ENCODE measurements at regions not wholly inside any gene's neighbourhood (a gene's known extent, or its start where the extent isn't known, plus 50 kb on each side); places are given as distances from the start of the nearest gene placed in this dataset.

GRCh38 chr20:34163307-34163706 lies 51.3 kb upstream of the EIF2S2 start:
- Histone ChIP-seq H3K4me3 (no peak overlapping the region), H3K9me3 (no peaks in the 10 kb centered on the region), H3K4me1 (no peaks in the 10 kb centered on the region), H3K27me3 (no peaks in the 10 kb centered on the region), H3K27ac (no peak overlapping the region), H3K36me3 (no peaks in the 10 kb centered on the region)
- no peak for DNase-seq
- intact Hi-C loops (cut with DNase I) = no loop called here
- no peak for ATAC-seq
- 45 to 55% (median 55%) methylated on average over 3 of the region's 3 CpGs for WGBS, 4 donors
- TF ChIP-seq POLR2A (IDR thresholded peaks at IDR 0.05) (no peak), CTCF (IDR thresholded peaks at IDR 0.05) (no peak)

DNA sequence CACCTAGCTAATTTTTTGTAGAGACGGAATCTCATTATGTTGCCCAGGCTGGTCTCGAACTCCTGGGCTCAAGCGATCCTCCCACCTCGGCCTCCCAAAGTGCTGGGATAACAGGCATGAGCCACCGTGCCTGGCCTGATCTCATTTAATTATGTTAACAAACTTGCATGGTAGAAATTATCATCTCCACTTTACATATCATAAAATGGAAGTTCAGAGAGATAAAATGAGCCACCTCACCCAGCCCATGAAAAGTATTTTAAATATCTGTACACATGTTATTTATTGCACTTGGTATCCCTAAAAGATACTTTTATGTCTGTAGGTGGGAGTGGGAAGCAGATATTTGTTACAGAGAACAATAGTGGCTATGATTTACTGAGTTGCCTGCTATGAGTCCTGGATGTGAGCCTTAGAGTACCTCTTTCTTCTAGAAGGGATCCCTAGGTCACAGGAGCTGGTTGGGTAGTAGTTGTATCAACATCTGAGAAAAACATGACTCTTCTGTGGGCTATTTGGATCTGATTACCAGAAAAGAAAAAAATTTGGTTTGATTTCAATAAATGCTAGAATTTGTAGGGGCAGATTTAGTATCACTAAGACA lies 52.4 kb upstream of the EIF2S2 start:
- ATAC-seq (no peak), DNase-seq (no peak)
- intact Hi-C loops (cut with DNase I) = no loop called here
- peak overlapping the region in 1 of 12 donors; percentile 17 for H3K27ac ChIP-seq
- H3K36me3 ChIP-seq = no peaks in the 10 kb centered on the region
- 93 to 95% (median 94%) methylated on average over 5 of the region's 5 CpGs for WGBS, 4 donors
- H3K4me3 ChIP-seq = no peak overlapping the region
- H3K4me1 ChIP-seq = no peaks in the 10 kb centered on the region
- TF ChIP-seq CTCF (IDR thresholded peaks at IDR 0.05) (no peak), POLR2A (IDR thresholded peaks at IDR 0.05) (no peak)
- H3K27me3 ChIP-seq = no peaks in the 10 kb centered on the region
- no peaks in the 10 kb centered on the region for H3K9me3 ChIP-seq

DNA sequence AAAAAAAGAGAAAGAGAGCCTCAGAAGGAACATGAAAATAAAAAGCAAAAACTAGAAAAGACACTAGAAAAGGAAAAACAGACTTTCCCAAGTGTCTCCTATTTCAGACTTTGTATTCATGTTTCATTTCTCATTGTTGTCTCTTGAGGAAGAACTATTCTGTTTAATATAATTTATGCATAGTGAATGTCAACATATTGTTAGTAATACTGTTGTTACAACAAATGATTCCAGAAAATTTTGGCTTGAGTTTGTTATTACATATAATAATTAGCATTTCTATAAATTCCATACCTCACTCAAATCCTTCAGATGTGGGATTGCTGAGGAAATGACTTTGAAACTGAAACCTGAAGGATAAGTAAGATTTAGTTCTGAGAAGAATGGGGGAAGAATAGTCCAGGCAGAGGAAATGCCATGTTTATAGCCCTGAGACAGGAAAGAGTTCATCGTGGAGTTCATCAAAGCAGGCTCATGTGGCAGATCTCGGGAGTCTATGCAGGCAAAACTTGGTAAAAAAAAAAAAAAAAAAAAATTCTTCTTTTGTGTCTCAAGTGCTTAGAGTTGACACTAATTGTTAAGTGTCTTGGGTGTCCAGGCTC lies 53.1 kb upstream of the EIF2S2 start:
- TF ChIP-seq POLR2A (IDR thresholded peaks at IDR 0.05) = no peak
- no peak for TF ChIP-seq CTCF (IDR thresholded peaks at IDR 0.05)
- intact Hi-C loops (cut with DNase I) = no loop called here
- H3K4me3 ChIP-seq = no peak overlapping the region

DNA sequence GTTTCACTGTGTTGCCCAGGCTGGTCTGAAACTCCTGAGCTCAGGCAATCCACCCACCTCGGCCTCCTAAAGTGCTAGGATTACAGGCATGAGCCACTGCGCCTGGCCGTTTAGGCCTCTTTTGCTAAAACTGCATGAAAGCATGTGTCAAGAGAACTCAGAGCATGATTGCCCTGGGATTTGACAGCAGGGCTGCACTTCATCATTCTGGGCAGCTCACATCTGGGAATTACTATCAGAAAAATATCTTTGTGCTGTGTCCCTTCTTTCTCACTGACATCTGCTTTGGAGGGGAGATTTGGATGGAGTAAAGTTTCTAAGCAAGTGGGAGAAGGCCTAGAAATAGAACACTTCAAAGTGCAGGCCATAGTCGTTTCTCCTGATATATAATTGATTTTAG lies 59.6 kb upstream of the EIF2S2 start:
- ATAC-seq (no peak), DNase-seq (no peak)
- H3K4me1 ChIP-seq = peaks cover 0 to 4% (median 0%) of the 10 kb centered on the region in 12 donors
- no peaks in the 10 kb centered on the region for H3K36me3 ChIP-seq
- H3K27me3 ChIP-seq = no peaks in the 10 kb centered on the region
- no peak overlapping the region for H3K27ac ChIP-seq
- WGBS, 4 donors = 50 to 54% (median 52%) methylated on average over 4 of the region's 4 CpGs
- intact Hi-C loops (cut with DNase I) = no loop called here
- H3K9me3 ChIP-seq = no peaks in the 10 kb centered on the region
- H3K4me3 ChIP-seq = no peak overlapping the region
- TF ChIP-seq CTCF (IDR thresholded peaks at IDR 0.05) (no peak), POLR2A (IDR thresholded peaks at IDR 0.05) (no peak)

More for the DNA sequence above, 53.1 kb upstream of the EIF2S2 start:
- no peak for DNase-seq
- WGBS, 4 donors = 20 to 37% (median 32%) methylated on average over 2 of the region's 2 CpGs
- H3K27me3 ChIP-seq = no peaks in the 10 kb centered on the region
- H3K9me3 ChIP-seq = no peaks in the 10 kb centered on the region
- H3K36me3 ChIP-seq = no peaks in the 10 kb centered on the region
- H3K27ac ChIP-seq = peak overlapping the region in 1 of 12 donors; percentile 17
- no peaks in the 10 kb centered on the region for H3K4me1 ChIP-seq
- no peak for ATAC-seq
